ENCODE measurements at regions not wholly inside any gene's neighbourhood (a gene's known extent, or its start where the extent isn't known, plus 50 kb on each side); places are given as distances from the start of the nearest gene placed in this dataset.

GRCh38 chr2:120653046-120653445 lies 82.6 kb upstream of the GLI2 start:
- no peak overlapping the region for H4K5ac ChIP-seq (ENCODE audit: insufficient read length, low read depth, low read length)
- H3K9me3 ChIP-seq (ENCODE audit: insufficient read depth in 2 of 2, low read depth in 1 of 2, low read length in 1 of 2) = peaks cover 3 to 14% of the 10 kb centered on the region in 2 experiments; a peak in 2 of 4 replicates
- no peak overlapping the region for H2BK120ac ChIP-seq (replicated peaks; ENCODE audit: low read depth, low read length)
- no peak overlapping the region for H3K14ac ChIP-seq (ENCODE audit: insufficient read length)
- H3K27me3 ChIP-seq (replicated peaks in 1 of 4; ENCODE audit: control insufficient read depth in 3 of 4, extremely low read depth in 1 of 4, insufficient read depth in 3 of 4, low read length in 3 of 4) = peaks cover 10 to 24% (median 21%) of the 10 kb centered on the region in 4 experiments
- H3K4me2 ChIP-seq (ENCODE audit: insufficient read depth in 1 of 2, low read depth in 2 of 2, low read length in 2 of 2) = no peak overlapping the region
- H2BK12ac ChIP-seq (ENCODE audit: low read depth, low read length) = no peak overlapping the region
- H2AFZ ChIP-seq (ENCODE audit: low read length) = no peak overlapping the region
- FAIRE-seq = no peak
- no peak overlapping the region for H3K18ac ChIP-seq (ENCODE audit: extremely low read depth, low read length)
- WGBS, 2 experiments (ENCODE audit: extremely low coverage in 1 of 2, insufficient coverage in 1 of 2, insufficient read length in 1 of 2, insufficient replicate concordance in 2 of 2, low coverage in 1 of 2, low lambda C conversion rate in 2 of 2, missing lambda C conversion rate in 1 of 2) = 97% methylated on average over 2 of the region's 2 CpGs; no CpG with 5 or more reads in 1 of the 2 experiments
- no peak overlapping the region for H4K8ac ChIP-seq (ENCODE audit: extremely low read depth, insufficient read depth, low read length)
- H4K20me1 ChIP-seq (replicated peaks in 1 of 2; ENCODE audit: control insufficient read depth in 1 of 2, insufficient read depth in 2 of 2, low read length in 2 of 2) = no peaks in the 10 kb centered on the region
- no peak overlapping the region for H3K4me3 ChIP-seq (ENCODE audit: extremely low read depth in 1 of 4, insufficient read depth in 2 of 4, low read depth in 3 of 4, low read length in 4 of 4)
- H4K91ac ChIP-seq (replicated peaks; ENCODE audit: insufficient read length, low read length) = no peak overlapping the region
- no peak overlapping the region for H2BK5ac ChIP-seq (ENCODE audit: low read depth, low read length)
- no peak for TF ChIP-seq CHD1 (IDR thresholded peaks at IDR 0.05; ENCODE audit: low read depth, low read length)
- TF ChIP-seq ATF3 (IDR thresholded peaks at IDR 0.05; ENCODE audit: insufficient read depth, low read depth, low read length) = no peak
- no peak for TF ChIP-seq TAF1 (IDR thresholded peaks at IDR 0.05; ENCODE audit: low read depth, low read length)
- TF ChIP-seq SIN3A (conservative IDR thresholded peaks at IDR 0.05 in 1 of 2, IDR thresholded peaks at IDR 0.05 in 1 of 2; ENCODE audit: low read depth in 1 of 2, low read length in 2 of 2) = no peak
- no peak for TF ChIP-seq EZH2 (IDR thresholded peaks at IDR 0.05; ENCODE audit: low read depth, low read length, severe bottlenecking)
- TF ChIP-seq, protein P1, sequence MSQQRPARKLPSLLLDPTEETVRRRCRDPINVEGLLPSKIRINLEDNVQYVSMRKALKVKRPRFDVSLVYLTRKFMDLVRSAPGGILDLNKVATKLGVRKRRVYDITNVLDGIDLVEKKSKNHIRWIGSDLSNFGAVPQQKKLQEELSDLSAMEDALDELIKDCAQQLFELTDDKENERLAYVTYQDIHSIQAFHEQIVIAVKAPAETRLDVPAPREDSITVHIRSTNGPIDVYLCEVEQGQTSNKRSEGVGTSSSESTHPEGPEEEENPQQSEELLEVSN (IDR thresholded peaks at IDR 0.05) = no peak
- no peak for TF ChIP-seq POLR2AphosphoS5 (IDR thresholded peaks at IDR 0.05; ENCODE audit: low read depth, low read length)
- TF ChIP-seq YY1 (IDR thresholded peaks at IDR 0.05; ENCODE audit: low read depth, low read length) = no peak
- CTCF ChIA-PET (ENCODE audit: partially characterized antibody) = interaction anchor here (1.2 kb wide), 1 partner anchor 34 kb away, joined by 3 read pairs; no protein-coding TSS in a partner anchor
- POLR2A ChIA-PET (ENCODE audit: partially characterized antibody) = no interaction called here
- H3K4ac ChIP-seq (replicated peaks; ENCODE audit: insufficient read length, low read depth, low read length) = no peak overlapping the region
- peaks cover 0 to 3% (median 1%) of the 10 kb centered on the region in 4 experiments; a peak in 3 of 7 replicates for H3K4me1 ChIP-seq (replicated peaks in 1 of 4; ENCODE audit: control insufficient read depth in 3 of 4, insufficient read depth in 4 of 4, low read length in 3 of 4)
- H3K9ac ChIP-seq (replicated peaks in 1 of 4; ENCODE audit: extremely low read depth in 1 of 4, low read depth in 3 of 4, low read length in 3 of 4) = no peak overlapping the region
- no peak overlapping the region for H2BK20ac ChIP-seq (ENCODE audit: low read length)
- H3K79me1 ChIP-seq (ENCODE audit: low read depth, low read length) = no peaks in the 10 kb centered on the region
- no peak overlapping the region for H3K27ac ChIP-seq (ENCODE audit: low read depth, low read length)
- no peak overlapping the region for H3K23ac ChIP-seq (ENCODE audit: insufficient read length)
- H3K56ac ChIP-seq (replicated peaks; ENCODE audit: insufficient read length, low read depth, low read length) = no peak overlapping the region
- no peaks in the 10 kb centered on the region for H3K79me2 ChIP-seq (ENCODE audit: control insufficient read depth in 1 of 2, insufficient read depth in 2 of 2, low read length in 2 of 2)
- no peak for DNase-seq (ENCODE audit: low read depth in 1 of 2, low spot score in 2 of 2)
- no peak overlapping the region for H2AK5ac ChIP-seq (ENCODE audit: low read depth, low read length)
- H2BK15ac ChIP-seq (ENCODE audit: low read length) = no peak overlapping the region
- no peaks in the 10 kb centered on the region; the same call in 1 of the 2 replicates for H3K23me2 ChIP-seq (ENCODE audit: low read depth, low read length)
- H3K36me3 ChIP-seq (ENCODE audit: control insufficient read depth in 2 of 4, insufficient read depth in 4 of 4, low read length in 3 of 4) = no peaks in the 10 kb centered on the region
